ENCODE measurements at regions not wholly inside any gene's neighbourhood (a gene's known extent, or its start where the extent isn't known, plus 50 kb on each side); places are given as distances from the start of the nearest gene placed in this dataset.

GRCh38 chr10:8297107-8297506 is 242.6 kb downstream of the GATA3 start:
- no peak for TF ChIP-seq CEBPB (IDR thresholded peaks at IDR 0.05)
- no peak for TF ChIP-seq YY1 (IDR thresholded peaks at IDR 0.05; ENCODE audit: low read depth)
- no peak for TF ChIP-seq TCF12 (IDR thresholded peaks at IDR 0.05; ENCODE audit: low read depth)
- TF ChIP-seq RAD21 (IDR thresholded peaks at IDR 0.05; ENCODE audit: low read depth) = no peak
- TF ChIP-seq CREB1 (IDR thresholded peaks at IDR 0.05; ENCODE audit: low read depth) = no peak
- TF ChIP-seq EP300 (IDR thresholded peaks at IDR 0.05; ENCODE audit: borderline replicate concordance) = no peak
